ENCODE measurements at regions not wholly inside any gene's neighbourhood (a gene's known extent, or its start where the extent isn't known, plus 50 kb on each side); places are given as distances from the start of the nearest gene placed in this dataset.

GRCh38 chr5:174380311-174380710 lies 334.8 kb downstream of the NSG2 start:
- H3K9ac ChIP-seq (ENCODE audit: control insufficient read depth, insufficient read depth, low read length): no peak overlapping the region
- H3K36me3 ChIP-seq (ENCODE audit: control insufficient read depth in 2 of 2, insufficient read depth in 2 of 2, low read length in 1 of 2): no peaks in the 10 kb centered on the region
- in situ Hi-C loops (cut with MboI): no loop called here
- H3K4me2 ChIP-seq (ENCODE audit: control insufficient read depth, insufficient read depth): no peak overlapping the region
- intact Hi-C loops (cut with micrococcal nuclease; ENCODE audit: unreplicated experiment): no loop called here
- SMC1A ChIA-PET (ENCODE audit: uncharacterized antibody, unreplicated experiment): no interaction called here
- no peaks in the 10 kb centered on the region for H3K27me3 ChIP-seq (replicated peaks in 1 of 2; ENCODE audit: control insufficient read depth in 2 of 2, insufficient read depth in 2 of 2, low read length in 1 of 2)
- FAIRE-seq: no peak
- TF ChIP-seq FOXM1 (IDR thresholded peaks at IDR 0.05; ENCODE audit: low read depth, low read length) (no peak), ELK1 (IDR thresholded peaks at IDR 0.05; ENCODE audit: low read depth, low read length) (no peak), RCOR1 (conservative IDR thresholded peaks at IDR 0.05; ENCODE audit: low read depth, low read length) (no peak), KDM1A (IDR thresholded peaks at IDR 0.05; ENCODE audit: borderline replicate concordance) (no peak), CEBPB (IDR thresholded peaks at IDR 0.05; ENCODE audit: borderline replicate concordance in 1 of 2, low read depth in 2 of 2, low read length in 2 of 2) (no peak), CREB1 (IDR thresholded peaks at IDR 0.05; ENCODE audit: low read depth) (no peak), SMARCA5 (IDR thresholded peaks at IDR 0.05) (no peak), YY1 (IDR thresholded peaks at IDR 0.05; ENCODE audit: low read depth, low read length) (no peak), MYC (IDR thresholded peaks at IDR 0.05; ENCODE audit: insufficient read depth, insufficient read length, insufficient replicate concordance, low read length, severe bottlenecking) (no peak), ZZZ3 (IDR thresholded peaks at IDR 0.05; ENCODE audit: control insufficient read depth, insufficient read length, low read depth) (no peak), MTA3 (IDR thresholded peaks at IDR 0.05; ENCODE audit: borderline replicate concordance, low read length) (no peak), NR2C1 (IDR thresholded peaks at IDR 0.05) (no peak), SIN3A (IDR thresholded peaks at IDR 0.05; ENCODE audit: low read depth, low read length) (no peak), TCF3 (IDR thresholded peaks at IDR 0.05; ENCODE audit: borderline replicate concordance, insufficient read depth, low read depth, low read length) (no peak), ZBTB33 (IDR thresholded peaks at IDR 0.05) (no peak), SIX5 (IDR thresholded peaks at IDR 0.05; ENCODE audit: low read depth, low read length, severe bottlenecking) (no peak), KLF5 (IDR thresholded peaks at IDR 0.05; ENCODE audit: partially characterized antibody) (no peak), ATF7 (IDR thresholded peaks at IDR 0.05; ENCODE audit: low read depth) (no peak), NR2C2 (IDR thresholded peaks at IDR 0.05; ENCODE audit: borderline replicate concordance, control insufficient read depth, insufficient read length, low read depth) (no peak), IKZF1 (conservative IDR thresholded peaks at IDR 0.05) (no peak)
- H2AFZ ChIP-seq (ENCODE audit: control insufficient read depth, low read depth, low read length): no peak overlapping the region
- BruUV-seq (replicated peaks): no TSS peak
- RAD21 ChIA-PET (ENCODE audit: unreplicated experiment): no interaction called here
- no peaks in the 10 kb centered on the region for H3K79me2 ChIP-seq (ENCODE audit: control insufficient read depth, insufficient read depth, low read length)
- no peak for DNase-seq (ENCODE audit: low read depth, low spot score)
- no peak overlapping the region for H3K4me3 ChIP-seq
- H4K20me1 ChIP-seq (ENCODE audit: control insufficient read depth, insufficient read depth): no peaks in the 10 kb centered on the region
- 0% methylated on average over 2 of the region's 2 CpGs for WGBS (ENCODE audit: insufficient coverage, insufficient replicate concordance, low lambda C conversion rate, missing lambda C conversion rate)
- ATAC-seq: no peak
- POLR2A ChIA-PET: no interaction called here
- no peaks in the 10 kb centered on the region; the same call in 2 of the 3 replicates for H3K9me3 ChIP-seq (replicated peaks; ENCODE audit: control insufficient read depth, insufficient read depth, low read length)
- H3K4me1 ChIP-seq (ENCODE audit: control insufficient read depth, insufficient read depth, low read length): no peaks in the 10 kb centered on the region
- CTCF ChIA-PET: no interaction called here
- no peak overlapping the region for H3K27ac ChIP-seq (ENCODE audit: control insufficient read depth, insufficient read depth)

Data from GM12878 (cell line).